ENCODE measurements at regions not wholly inside any gene's neighbourhood (a gene's known extent, or its start where the extent isn't known, plus 50 kb on each side); places are given as distances from the start of the nearest gene placed in this dataset.

DNA sequence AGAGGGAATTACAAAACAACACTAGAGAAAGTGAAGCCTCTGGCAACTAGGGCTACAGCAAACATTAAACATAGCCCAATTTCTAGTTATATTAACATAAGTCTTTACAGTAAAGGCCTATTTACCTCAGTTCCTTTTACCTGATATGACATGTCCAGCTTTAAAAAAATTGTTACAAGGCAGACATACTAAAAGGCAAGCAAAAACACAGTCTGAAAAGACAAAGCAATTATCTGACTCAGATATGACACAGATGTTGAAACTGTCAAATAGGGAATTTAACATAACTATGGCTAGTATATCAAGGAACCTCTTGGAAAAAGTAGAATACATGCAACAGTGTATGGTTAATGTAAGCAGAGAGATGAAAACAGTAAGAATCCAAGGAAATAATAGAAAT lies 238.6 kb downstream of the RAP2B start:
- FAIRE-seq = no peak

DNA sequence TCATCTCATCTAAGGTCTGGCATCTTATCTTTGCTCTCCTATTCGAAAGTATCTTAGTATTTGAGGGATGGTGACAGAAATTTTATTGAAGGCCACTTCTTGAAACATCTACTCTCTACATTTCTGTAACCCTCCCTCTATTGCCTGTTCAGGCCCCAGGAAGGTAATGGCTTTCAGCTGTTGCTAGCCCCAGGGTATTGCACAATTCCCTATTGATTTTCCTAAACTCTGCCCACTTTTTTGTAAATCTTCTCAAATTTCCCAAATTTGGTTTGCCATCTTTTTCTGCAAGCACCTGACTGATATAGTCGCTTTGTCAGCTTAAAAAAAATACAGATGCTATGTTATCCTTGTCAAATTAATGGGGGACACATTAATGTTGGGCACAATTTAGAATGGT lies 242.1 kb downstream of the RAP2B start:
- no peak overlapping the region for H3K4me3 ChIP-seq (replicated peaks in 1 of 3; ENCODE audit: insufficient read depth in 1 of 3, low read depth in 1 of 3, low read length in 3 of 3)
- POLR2A ChIA-PET = no interaction called here
- no TSS peak for BruUV-seq (replicated peaks)

More for the DNA sequence above, 238.6 kb downstream of the RAP2B start:
- intact Hi-C loops (cut with micrococcal nuclease) = no loop called here
- ChIA-PET POLR2A (interaction anchor here (0.6 kb wide), 1 partner anchor 9 kb away, joined by 3 read pairs; no protein-coding TSS in a partner anchor), CTCF (interaction anchor here (1.4 kb wide), 1 partner anchor 44 kb away, joined by 5 read pairs; no protein-coding TSS in a partner anchor)
- Histone ChIP-seq H3K4me3 (replicated peaks in 1 of 3; ENCODE audit: insufficient read depth in 1 of 3, low read depth in 1 of 3, low read length in 3 of 3) (no peak overlapping the region), H3K36me3 (ENCODE audit: control insufficient read depth in 2 of 2, extremely low read depth in 1 of 2, insufficient read depth in 2 of 2, low read length in 2 of 2) (no peaks in the 10 kb centered on the region), H3K27ac (ENCODE audit: insufficient read depth, low read depth, low read length) (no peak overlapping the region), H3K79me2 (ENCODE audit: control insufficient read depth, insufficient read depth, low read length) (no peaks in the 10 kb centered on the region), H4K20me1 (replicated peaks; ENCODE audit: control insufficient read depth, extremely low read depth, insufficient read depth, low read length) (no peaks in the 10 kb centered on the region), H3K9me1 (replicated peaks; ENCODE audit: control insufficient read depth, extremely low read depth, insufficient read depth, low read length) (no peaks in the 10 kb centered on the region), H3K4me1 (ENCODE audit: control insufficient read depth, extremely low read depth, insufficient read depth, low read length) (no peaks in the 10 kb centered on the region), H2AFZ (ENCODE audit: low read depth, low read length) (peak overlapping the region; percentile 48), H3K9me3 (replicated peaks; ENCODE audit: control insufficient read depth, insufficient read depth, low read length) (no peaks in the 10 kb centered on the region), H3K4me2 (ENCODE audit: insufficient read depth, low read length) (no peak overlapping the region), H3K27me3 (ENCODE audit: control insufficient read depth in 2 of 2, insufficient read depth in 2 of 2, low read length in 2 of 2) (no peaks in the 10 kb centered on the region), H3K9ac (replicated peaks; ENCODE audit: extremely low read depth, insufficient read depth, low read length) (no peak overlapping the region)
- TF ChIP-seq JUN (IDR thresholded peaks at IDR 0.05; ENCODE audit: borderline replicate concordance, insufficient read depth, insufficient read length, low read depth) (no peak), POLR2A (IDR thresholded peaks at IDR 0.05; ENCODE audit: low read depth, low read length) (no peak), FOS (IDR thresholded peaks at IDR 0.05; ENCODE audit: borderline replicate concordance, insufficient read depth, low read length) (no peak), EZH2 (IDR thresholded peaks at IDR 0.05; ENCODE audit: borderline replicate concordance, low read depth, low read length, severe bottlenecking) (no peak), GATA2 (IDR thresholded peaks at IDR 0.05; ENCODE audit: insufficient read depth, insufficient read length, low read depth, low read length) (no peak), MYC (IDR thresholded peaks at IDR 0.05; ENCODE audit: low read depth, low read length) (no peak)
- TF ChIP-seq, protein P1, sequence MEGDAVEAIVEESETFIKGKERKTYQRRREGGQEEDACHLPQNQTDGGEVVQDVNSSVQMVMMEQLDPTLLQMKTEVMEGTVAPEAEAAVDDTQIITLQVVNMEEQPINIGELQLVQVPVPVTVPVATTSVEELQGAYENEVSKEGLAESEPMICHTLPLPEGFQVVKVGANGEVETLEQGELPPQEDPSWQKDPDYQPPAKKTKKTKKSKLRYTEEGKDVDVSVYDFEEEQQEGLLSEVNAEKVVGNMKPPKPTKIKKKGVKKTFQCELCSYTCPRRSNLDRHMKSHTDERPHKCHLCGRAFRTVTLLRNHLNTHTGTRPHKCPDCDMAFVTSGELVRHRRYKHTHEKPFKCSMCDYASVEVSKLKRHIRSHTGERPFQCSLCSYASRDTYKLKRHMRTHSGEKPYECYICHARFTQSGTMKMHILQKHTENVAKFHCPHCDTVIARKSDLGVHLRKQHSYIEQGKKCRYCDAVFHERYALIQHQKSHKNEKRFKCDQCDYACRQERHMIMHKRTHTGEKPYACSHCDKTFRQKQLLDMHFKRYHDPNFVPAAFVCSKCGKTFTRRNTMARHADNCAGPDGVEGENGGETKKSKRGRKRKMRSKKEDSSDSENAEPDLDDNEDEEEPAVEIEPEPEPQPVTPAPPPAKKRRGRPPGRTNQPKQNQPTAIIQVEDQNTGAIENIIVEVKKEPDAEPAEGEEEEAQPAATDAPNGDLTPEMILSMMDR (IDR thresholded peaks at IDR 0.05; ENCODE audit: extremely low read depth in 1 of 2, insufficient read depth in 1 of 2, low read depth in 1 of 2, low read length in 2 of 2) = no peak
- BruUV-seq (replicated peaks) = no TSS peak
- DNase-seq (ENCODE audit: low read depth, low spot score) = no peak
- dilution Hi-C loops (cut with MboI; ENCODE audit: extremely low pct_ligation_motif_present, low sequenced_read_pairs) = no loop called here

More for the DNA sequence above, 242.1 kb downstream of the RAP2B start:
- Histone ChIP-seq H2AFZ (ENCODE audit: low read depth, low read length) (no peak overlapping the region), H4K20me1 (replicated peaks; ENCODE audit: control insufficient read depth, extremely low read depth, insufficient read depth, low read length) (no peaks in the 10 kb centered on the region), H3K9ac (replicated peaks; ENCODE audit: extremely low read depth, insufficient read depth, low read length) (no peak overlapping the region), H3K27ac (ENCODE audit: insufficient read depth, low read depth, low read length) (no peak overlapping the region), H3K4me1 (ENCODE audit: control insufficient read depth, extremely low read depth, insufficient read depth, low read length) (no peaks in the 10 kb centered on the region), H3K79me2 (ENCODE audit: control insufficient read depth, insufficient read depth, low read length) (no peaks in the 10 kb centered on the region), H3K36me3 (ENCODE audit: control insufficient read depth in 2 of 2, extremely low read depth in 1 of 2, insufficient read depth in 2 of 2, low read length in 2 of 2) (no peaks in the 10 kb centered on the region), H3K4me2 (ENCODE audit: insufficient read depth, low read length) (no peak overlapping the region), H3K9me1 (replicated peaks; ENCODE audit: control insufficient read depth, extremely low read depth, insufficient read depth, low read length) (no peaks in the 10 kb centered on the region), H3K27me3 (ENCODE audit: control insufficient read depth in 2 of 2, insufficient read depth in 2 of 2, low read length in 2 of 2) (no peaks in the 10 kb centered on the region), H3K9me3 (replicated peaks; ENCODE audit: control insufficient read depth, insufficient read depth, low read length) (no peaks in the 10 kb centered on the region)
- intact Hi-C loops (cut with micrococcal nuclease) = no loop called here
- no peak for DNase-seq (ENCODE audit: low read depth, low spot score)
- FAIRE-seq = no peak
- CTCF ChIA-PET = interaction anchor here (1.0 to 1.5 kb wide), 2 partner anchors 41 to 61 kb away, joined by 3 to 4 read pairs; no protein-coding TSS in a partner anchor
- TF ChIP-seq FOS (IDR thresholded peaks at IDR 0.05; ENCODE audit: borderline replicate concordance, insufficient read depth, low read length) (no peak), POLR2A (IDR thresholded peaks at IDR 0.05; ENCODE audit: low read depth, low read length) (no peak), JUN (IDR thresholded peaks at IDR 0.05; ENCODE audit: borderline replicate concordance, insufficient read depth, insufficient read length, low read depth) (no peak), MYC (IDR thresholded peaks at IDR 0.05; ENCODE audit: low read depth, low read length) (no peak), GATA2 (IDR thresholded peaks at IDR 0.05; ENCODE audit: insufficient read depth, insufficient read length, low read depth, low read length) (no peak), POLR2AphosphoS5 (IDR thresholded peaks at IDR 0.05; ENCODE audit: insufficient read depth, low read depth, low read length) (no peak), EZH2 (IDR thresholded peaks at IDR 0.05; ENCODE audit: borderline replicate concordance, low read depth, low read length, severe bottlenecking) (no peak)
- TF ChIP-seq, protein P2, sequence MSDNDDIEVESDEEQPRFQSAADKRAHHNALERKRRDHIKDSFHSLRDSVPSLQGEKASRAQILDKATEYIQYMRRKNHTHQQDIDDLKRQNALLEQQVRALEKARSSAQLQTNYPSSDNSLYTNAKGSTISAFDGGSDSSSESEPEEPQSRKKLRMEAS (IDR thresholded peaks at IDR 0.05; ENCODE audit: insufficient read depth, insufficient read length) = no peak
- TF ChIP-seq, protein P1 (IDR thresholded peaks at IDR 0.05; ENCODE audit: extremely low read depth in 1 of 2, insufficient read depth in 1 of 2, low read depth in 1 of 2, low read length in 2 of 2) = no peak
- dilution Hi-C loops (cut with MboI; ENCODE audit: extremely low pct_ligation_motif_present, low sequenced_read_pairs) = no loop called here
